ENCODE measurements at regions not wholly inside any gene's neighbourhood (a gene's known extent, or its start where the extent isn't known, plus 50 kb on each side); places are given as distances from the start of the nearest gene placed in this dataset.

DNA sequence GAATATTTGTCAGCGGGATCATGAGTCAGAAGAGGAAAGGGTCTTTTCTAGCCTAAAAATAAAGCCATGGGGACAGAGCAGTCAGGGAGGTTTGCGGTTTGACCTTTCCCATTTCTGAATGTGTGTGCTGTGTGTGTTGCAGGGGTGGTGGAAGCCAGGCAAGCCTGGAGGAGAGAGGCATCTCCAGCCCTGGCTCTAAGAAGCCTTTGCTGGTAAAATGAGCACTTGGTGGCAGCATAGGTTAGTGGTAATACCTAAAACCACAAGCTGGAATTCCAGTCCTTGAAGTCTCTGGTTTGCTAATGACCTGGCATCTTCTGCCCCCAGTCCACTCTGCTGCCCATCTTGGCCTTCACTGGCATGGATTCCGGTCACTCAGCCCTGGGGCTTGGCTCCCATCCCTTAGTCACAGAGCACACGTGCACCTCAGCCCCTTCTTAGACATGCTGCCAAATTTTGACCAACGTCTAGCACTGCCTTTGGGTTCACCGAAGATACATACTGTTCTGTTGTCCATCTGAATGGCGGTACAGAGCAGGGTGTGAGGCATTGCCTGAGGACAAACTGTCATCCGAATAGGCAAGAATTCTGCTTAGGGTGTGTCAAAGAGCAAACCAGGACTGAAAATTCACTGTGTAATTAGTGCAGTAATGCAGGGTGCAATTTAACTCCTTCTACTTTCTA lies 52.7 kb downstream of the KCNA5 start:
- TF ChIP-seq, protein P1, sequence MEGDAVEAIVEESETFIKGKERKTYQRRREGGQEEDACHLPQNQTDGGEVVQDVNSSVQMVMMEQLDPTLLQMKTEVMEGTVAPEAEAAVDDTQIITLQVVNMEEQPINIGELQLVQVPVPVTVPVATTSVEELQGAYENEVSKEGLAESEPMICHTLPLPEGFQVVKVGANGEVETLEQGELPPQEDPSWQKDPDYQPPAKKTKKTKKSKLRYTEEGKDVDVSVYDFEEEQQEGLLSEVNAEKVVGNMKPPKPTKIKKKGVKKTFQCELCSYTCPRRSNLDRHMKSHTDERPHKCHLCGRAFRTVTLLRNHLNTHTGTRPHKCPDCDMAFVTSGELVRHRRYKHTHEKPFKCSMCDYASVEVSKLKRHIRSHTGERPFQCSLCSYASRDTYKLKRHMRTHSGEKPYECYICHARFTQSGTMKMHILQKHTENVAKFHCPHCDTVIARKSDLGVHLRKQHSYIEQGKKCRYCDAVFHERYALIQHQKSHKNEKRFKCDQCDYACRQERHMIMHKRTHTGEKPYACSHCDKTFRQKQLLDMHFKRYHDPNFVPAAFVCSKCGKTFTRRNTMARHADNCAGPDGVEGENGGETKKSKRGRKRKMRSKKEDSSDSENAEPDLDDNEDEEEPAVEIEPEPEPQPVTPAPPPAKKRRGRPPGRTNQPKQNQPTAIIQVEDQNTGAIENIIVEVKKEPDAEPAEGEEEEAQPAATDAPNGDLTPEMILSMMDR (IDR thresholded peaks at IDR 0.05; ENCODE audit: low read depth, low read length), result peak; percentile 34
- CTCF ChIA-PET, result interaction anchor here (1.3 to 1.7 kb wide), 2 partner anchors 338 to 347 kb away, joined by 3 to 6 read pairs; no protein-coding TSS in a partner anchor
- no peaks in the 10 kb centered on the region for H3K9me3 ChIP-seq (ENCODE audit: control insufficient read depth, insufficient read depth, low read length)
- no peak overlapping the region for H3K27ac ChIP-seq (ENCODE audit: low read depth, low read length)
- POLR2A ChIA-PET, result interaction anchor here (1.0 kb wide), 1 partner anchor 384 kb away, joined by 5 read pairs; no protein-coding TSS in a partner anchor
- no peak overlapping the region for H3K4me3 ChIP-seq (ENCODE audit: low read depth, low read length)
- H3K27me3 ChIP-seq (ENCODE audit: control insufficient read depth, insufficient read depth, low read length), result no peaks in the 10 kb centered on the region
- peak; percentile 44 for DNase-seq (ENCODE audit: low read depth, low spot score)

DNA sequence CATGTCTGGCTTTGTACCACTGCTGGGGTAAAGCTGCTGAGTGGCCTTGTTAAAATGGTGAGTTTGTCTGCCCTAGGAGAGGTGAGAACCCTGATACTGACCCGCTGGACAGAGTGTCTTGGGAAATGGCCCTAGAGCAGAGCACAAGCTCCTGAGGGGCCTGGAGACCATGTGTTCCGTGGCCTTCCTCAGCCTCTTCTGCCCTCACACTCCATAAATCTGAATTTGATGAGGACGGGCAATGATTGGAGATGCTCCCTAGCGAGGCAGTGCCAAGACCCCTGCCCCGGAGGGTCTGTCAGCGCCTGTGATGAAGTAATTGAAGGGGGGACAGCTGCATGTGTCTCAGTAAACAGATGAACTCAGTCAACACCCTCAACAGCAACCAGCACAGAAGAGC lies 54.1 kb downstream of the KCNA5 start:
- ChIA-PET POLR2A (no interaction called here), CTCF (interaction anchor here (0.9 kb wide), 1 partner anchor 7 kb away, joined by 3 read pairs; no protein-coding TSS in a partner anchor)
- no peaks in the 10 kb centered on the region for H3K9me3 ChIP-seq (ENCODE audit: control insufficient read depth, insufficient read depth, low read length)
- TF ChIP-seq, protein P1 (IDR thresholded peaks at IDR 0.05; ENCODE audit: low read depth, low read length), result no peak
- DNase-seq (ENCODE audit: low read depth, low spot score), result no peak
- no peak overlapping the region for H3K27ac ChIP-seq (ENCODE audit: low read depth, low read length)
- no peaks in the 10 kb centered on the region for H3K27me3 ChIP-seq (ENCODE audit: control insufficient read depth, insufficient read depth, low read length)
- H3K4me3 ChIP-seq (ENCODE audit: low read depth, low read length), result no peak overlapping the region

DNA sequence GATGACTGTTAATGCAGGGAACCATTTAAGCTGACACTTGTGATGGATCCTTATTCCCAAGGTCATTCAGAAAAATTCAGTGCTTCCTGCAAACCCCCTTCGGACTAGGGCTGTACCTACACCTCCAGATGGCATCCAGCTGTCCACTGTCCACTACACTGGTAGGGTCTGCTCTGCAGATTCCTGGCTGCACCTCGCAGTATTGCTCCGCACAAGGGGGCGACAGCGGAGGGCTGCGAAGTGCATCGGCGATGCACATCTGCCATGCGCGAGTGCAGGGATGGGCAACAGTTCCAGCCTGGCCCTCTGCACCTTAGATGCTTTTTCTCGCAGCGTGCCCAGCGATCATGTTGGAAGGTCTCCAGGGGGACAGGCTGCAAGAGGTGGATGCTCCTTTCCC lies 55.5 kb downstream of the KCNA5 start:
- ChIA-PET POLR2A (no interaction called here), CTCF (no interaction called here)
- no peak for DNase-seq (ENCODE audit: low read depth, low spot score)
- H3K9me3 ChIP-seq (ENCODE audit: control insufficient read depth, insufficient read depth, low read length), result no peaks in the 10 kb centered on the region
- H3K4me3 ChIP-seq (ENCODE audit: low read depth, low read length), result no peak overlapping the region
- H3K27me3 ChIP-seq (ENCODE audit: control insufficient read depth, insufficient read depth, low read length), result no peaks in the 10 kb centered on the region
- H3K27ac ChIP-seq (ENCODE audit: low read depth, low read length), result no peak overlapping the region
- TF ChIP-seq, protein P1 (IDR thresholded peaks at IDR 0.05; ENCODE audit: low read depth, low read length), result no peak

DNA sequence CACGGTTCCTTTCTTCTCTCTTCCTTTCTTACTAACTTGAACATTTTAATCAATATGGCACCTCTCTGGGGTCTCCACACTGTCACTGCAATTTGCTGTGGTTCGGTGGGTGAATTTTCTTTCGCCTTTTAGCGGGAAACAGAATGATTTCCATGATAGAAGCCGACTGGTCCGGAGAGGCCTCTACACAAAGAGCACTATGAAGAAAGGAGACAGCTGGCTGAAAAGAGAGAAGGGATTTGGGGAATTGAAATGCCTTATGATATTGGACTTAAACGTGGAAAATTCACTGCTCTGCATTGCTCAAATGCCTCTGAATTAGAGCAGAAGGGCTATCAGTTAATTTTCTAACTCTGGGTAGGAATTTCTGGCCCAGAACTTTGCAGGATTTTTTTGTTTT lies 55.9 kb downstream of the KCNA5 start:
- DNase-seq (ENCODE audit: low read depth, low spot score), result no peak
- no peaks in the 10 kb centered on the region for H3K9me3 ChIP-seq (ENCODE audit: control insufficient read depth, insufficient read depth, low read length)
- no peak overlapping the region for H3K4me3 ChIP-seq (ENCODE audit: low read depth, low read length)
- POLR2A ChIA-PET, result no interaction called here
- TF ChIP-seq, protein P1 (IDR thresholded peaks at IDR 0.05; ENCODE audit: low read depth, low read length), result no peak
- CTCF ChIA-PET, result no interaction called here
- no peaks in the 10 kb centered on the region for H3K27me3 ChIP-seq (ENCODE audit: control insufficient read depth, insufficient read depth, low read length)
- H3K27ac ChIP-seq (ENCODE audit: low read depth, low read length), result no peak overlapping the region

DNA sequence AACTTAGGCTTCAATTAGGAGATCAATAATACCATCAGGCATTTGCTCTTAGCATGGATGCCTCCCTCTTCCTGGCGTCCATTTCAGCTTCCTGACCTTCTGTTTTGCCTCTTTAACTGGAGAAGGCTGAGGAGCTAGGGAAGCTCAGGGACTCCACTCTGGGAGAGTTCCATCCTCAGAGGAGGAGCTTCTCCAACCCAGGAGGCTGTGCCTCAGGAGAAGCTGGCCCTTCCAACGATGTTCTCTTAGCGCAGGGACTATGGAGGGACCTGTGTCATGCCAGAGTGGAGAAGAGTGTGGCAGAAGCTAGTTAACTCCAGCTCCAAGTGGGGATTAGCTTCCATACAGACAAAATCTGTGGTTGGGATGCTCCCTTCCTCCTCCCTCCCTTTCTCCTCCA lies 58.0 kb downstream of the KCNA5 start:
- Histone ChIP-seq H3K27me3 (ENCODE audit: control insufficient read depth, insufficient read depth, low read length) (no peaks in the 10 kb centered on the region), H3K4me3 (ENCODE audit: low read depth, low read length) (no peak overlapping the region), H3K27ac (ENCODE audit: low read depth, low read length) (peak overlapping the region; percentile 89), H3K9me3 (ENCODE audit: control insufficient read depth, insufficient read depth, low read length) (no peaks in the 10 kb centered on the region)
- TF ChIP-seq, protein P1 (IDR thresholded peaks at IDR 0.05; ENCODE audit: low read depth, low read length), result no peak
- CTCF ChIA-PET, result no interaction called here
- POLR2A ChIA-PET, result interaction anchor here (1.0 kb wide), 1 partner anchor 13 kb away, joined by 3 read pairs; no protein-coding TSS in a partner anchor
- no peak for DNase-seq (ENCODE audit: low read depth, low spot score)
